K562 (cell line): ENCODE measurements at regions not wholly inside any gene's neighbourhood (a gene's known extent, or its start where the extent isn't known, plus 50 kb on each side); places are given as distances from the start of the nearest gene placed in this dataset.

Experiments used
- ATAC-seq: fragments of 200-7000 bp; cut with Tn5 transposase; 3 replicates; pipeline ENCODE4 v1.9.1; 2020; ENCODE audit warnings: moderate library complexity
- BruUV-seq: library from RNA; stranded (reverse); fragments of 400-500 nt; replicated peaks from 2 replicates; lab custom pipeline; 2021; lab: Mats Ljungman, UMichigan
- CTCF ChIA-PET: fragments of 300-600 bp; formaldehyde crosslinking; extraction: SDS; loops from one replicate; lab custom pipeline; 2021; ENCODE audit warnings: low intra/inter-chr PET ratio; lab: Yijun Ruan, JAX
- POLR2A ChIA-PET: fragments of 300-600, 350-650 bp; sonication (Branson Sonifier 250); formaldehyde crosslinking; extraction: SDS; loops from one replicate; lab custom pipeline; 2021; ENCODE audit warnings: antibody characterized with exemption, inconsistent platforms; lab: Yijun Ruan, JAX
- DNase-seq, 4 experiments: peaks; one replicate each; pipeline versions ENCODE4 v3.0.0 to v3.0.0-alpha.2; 2011 to 2018; ENCODE audit warnings: low spot score in 3 of 4, mixed read lengths in 3 of 4; ENCODE audit errors: extremely low read depth in 1 of 4
- FAIRE-seq: peaks from 2 replicates; lab custom pipeline; 2011; peaks lifted over from hg19 to GRCh38; lab: Jason Lieb, UNC
- H2AFZ ChIP-seq: 2 replicates; pipeline ENCODE4 v1.6.0; 2011; ENCODE audit warnings: low read depth, low read length, control low read depth, inconsistent platforms
- H3K27ac ChIP-seq: fragments of 200-600 bp; 3 replicates; pipeline ENCODE4 v1.8.0; 2011; ENCODE audit warnings: low read depth, mild to moderate bottlenecking, control low read depth, inconsistent platforms, low read length, moderate library complexity, mixed read lengths; ENCODE audit errors: extremely low read depth
- H3K27me3 ChIP-seq, 2 experiments: fragments of 300-600 bp in 1 of 2; 2 replicates in 1 of 2; 3 replicates in 1 of 2; pipeline versions ENCODE4 v1.6.0 to v1.8.0; 2011; ENCODE audit warnings: inconsistent platforms in 2 of 2, low read length in 2 of 2, mild to moderate bottlenecking in 1 of 2, mixed read lengths in 1 of 2, moderate library complexity in 1 of 2; ENCODE audit not compliant: control insufficient read depth in 2 of 2, insufficient read depth in 2 of 2
- H3K36me3 ChIP-seq: fragments of 300-600 bp; 3 replicates; pipeline ENCODE4 v1.8.0; 2011; ENCODE audit warnings: mild to moderate bottlenecking, low read length, inconsistent platforms; ENCODE audit not compliant: control insufficient read depth, insufficient read depth
- H3K4me1 ChIP-seq, 2 experiments: fragments of 200-600 bp in 1 of 2; replicated peaks in 1 of 2; 2 replicates in 1 of 2; 3 replicates in 1 of 2; pipeline versions ENCODE4 v1.5.1 to v1.8.0; 2011; ENCODE audit warnings: inconsistent platforms in 2 of 2, low read length in 2 of 2, mild to moderate bottlenecking in 1 of 2, mixed read lengths in 1 of 2, moderate library complexity in 1 of 2; ENCODE audit not compliant: control insufficient read depth in 2 of 2, insufficient read depth in 2 of 2
- H3K4me2 ChIP-seq: 2 replicates; pipeline ENCODE4 v1.6.1; 2011; ENCODE audit warnings: low read length, control low read depth, inconsistent platforms, mixed read lengths; ENCODE audit not compliant: insufficient read depth
- H3K4me3 ChIP-seq: fragments of 200-600 bp; sonication (generic), shearing (Covaris generic); 2 replicates; pipeline ENCODE4 v1.5.1; 2016; ENCODE audit warnings: control low read depth, inconsistent platforms
- H3K79me2 ChIP-seq: fragments of 200-600 bp; 3 replicates; pipeline ENCODE4 v1.8.0; 2011; ENCODE audit warnings: low read length, inconsistent platforms; ENCODE audit not compliant: control insufficient read depth, insufficient read depth
- H3K9ac ChIP-seq, 2 experiments: 2 replicates each; pipeline versions ENCODE4 v1.6.0 to v1.6.1; 2011; ENCODE audit warnings: low read depth in 2 of 2, low read length in 2 of 2, control low read depth in 1 of 2, inconsistent platforms in 1 of 2, mild to moderate bottlenecking in 1 of 2, mixed read lengths in 1 of 2; ENCODE audit not compliant: insufficient read depth in 1 of 2
- H3K9me1 ChIP-seq: one replicate; pipeline ENCODE4 v1.6.0; 2011; ENCODE audit warnings: inconsistent platforms, mild to moderate bottlenecking, low read length, moderate library complexity; ENCODE audit not compliant: control insufficient read depth, insufficient read depth
- H3K9me3 ChIP-seq: replicated peaks from 2 replicates; pipeline ENCODE4 v1.5.1; 2011; ENCODE audit warnings: low read depth, low read length, inconsistent platforms; ENCODE audit not compliant: control insufficient read depth, insufficient read depth
- H4K20me1 ChIP-seq: replicated peaks from 2 replicates; pipeline ENCODE4 v1.6.1; 2011; ENCODE audit warnings: low read length, inconsistent platforms, mixed read lengths; ENCODE audit not compliant: control insufficient read depth, insufficient read depth
- ATF1 ChIP-seq, 2 experiments: fragments of 450-650 bp in 1 of 2; IDR thresholded peaks; 2 replicates each; pipeline ENCODE4 v1.6.1; 2016; ENCODE audit warnings: missing compliant biosample characterization in 1 of 2, missing genetic modification characterization in 1 of 2
- ELF2 ChIP-seq: fragments of 250-450 bp; sonication (Bioruptor Pico); IDR thresholded peaks from 2 replicates; pipeline ENCODE4 v1.5.0; 2021; ENCODE audit warnings: mild to moderate bottlenecking
- ETV1 ChIP-seq: fragments of 450-650 bp; conservative IDR thresholded peaks from 2 replicates; pipeline ENCODE4 v1.6.1; 2016; ENCODE audit warnings: missing genetic modification characterization, control low read depth, low read depth, missing compliant biosample characterization
- HDAC6 ChIP-seq: IDR thresholded peaks from 2 replicates; pipeline ENCODE4 v1.6.1; 2012; ENCODE audit warnings: low read depth, mild to moderate bottlenecking, control low read depth, inconsistent platforms, low read length, moderate library complexity
- KAT7 ChIP-seq: sonication (generic); formaldehyde crosslinking; IDR thresholded peaks from 2 replicates; pipeline ENCODE4 v1.8.0; 2022; ENCODE audit warnings: missing genetic modification reagents, mild to moderate bottlenecking, borderline replicate concordance
- LEF1 ChIP-seq: fragments of 450-650 bp; IDR thresholded peaks from 2 replicates; pipeline ENCODE4 v1.6.1; 2016; ENCODE audit warnings: mild to moderate bottlenecking
- MCM5 ChIP-seq: fragments of 450-650 bp; IDR thresholded peaks from 2 replicates; pipeline ENCODE4 v1.6.1; 2016; ENCODE audit warnings: low read depth
- NEUROD1 ChIP-seq: fragments of 150-350 bp; IDR thresholded peaks from 2 replicates; pipeline ENCODE4 v1.6.1; 2014; ENCODE audit warnings: borderline replicate concordance, low read length, low read depth; ENCODE audit not compliant: partially characterized antibody
- NFYB ChIP-seq: IDR thresholded peaks from 2 replicates; pipeline ENCODE4 v1.6.1; 2011; ENCODE audit warnings: mild to moderate bottlenecking, moderate library complexity; ENCODE audit not compliant: insufficient read length; ENCODE audit errors: extremely low read depth
- PHB2 ChIP-seq: fragments of 450-650 bp; IDR thresholded peaks from 2 replicates; pipeline ENCODE4 v1.6.1; 2017; ENCODE audit warnings: low read depth
- POLR2AphosphoS5 ChIP-seq: IDR thresholded peaks from 2 replicates; pipeline ENCODE4 v1.6.1; 2011; ENCODE audit warnings: mild to moderate bottlenecking, low read depth, low read length, moderate library complexity; ENCODE audit not compliant: control insufficient read depth, insufficient read depth
- RBM39 ChIP-seq: fragments of 200-400 bp; formaldehyde crosslinking; optimal IDR thresholded peaks from 2 replicates; pipeline ENCODE3; 2018; ENCODE audit warnings: low read depth, low read length
- SMAD2 ChIP-seq: fragments of 150-350 bp; IDR thresholded peaks from 2 replicates; pipeline ENCODE4 v1.6.1; 2014; ENCODE audit warnings: low read depth, mild to moderate bottlenecking, low read length
- SREBF2 ChIP-seq: sonication (generic); formaldehyde crosslinking; IDR thresholded peaks from 2 replicates; pipeline ENCODE4 v1.4.0; 2020; ENCODE audit warnings: mild to moderate bottlenecking, missing genetic modification reagents
- SRSF7 ChIP-seq: fragments of 200-400 bp; formaldehyde crosslinking; optimal IDR thresholded peaks from 2 replicates; pipeline ENCODE3; 2017; ENCODE audit warnings: mild to moderate bottlenecking, low read depth, low read length
- TRIM28 ChIP-seq: fragments of 450-650 bp; IDR thresholded peaks from 2 replicates; pipeline ENCODE4 v1.6.1; 2017
- ZFPM2 ChIP-seq: fragments of 250-450 bp; sonication (Bioruptor Pico); IDR thresholded peaks from 2 replicates; pipeline ENCODE4 v1.5.1; 2022; ENCODE audit warnings: mild to moderate bottlenecking
- ZNF24 ChIP-seq: fragments of 450-650 bp; IDR thresholded peaks from 2 replicates; pipeline ENCODE4 v1.6.1; 2016
- in situ Hi-C: fragments of 300-500 bp; cut with MboI; formaldehyde crosslinking; loops from 4 replicates; pipeline ENCODE4 v1.15.0; 2018; ENCODE audit warnings: inconsistent platforms, mixed read lengths
- intact Hi-C: fragments of 100-400 bp; cut with micrococcal nuclease; formaldehyde crosslinking; loops from 2 replicates; pipeline ENCODE4 v1.14.2; 2022
- TF ChIP-seq, protein P1 (sequence below): IDR thresholded peaks from 3 replicates; pipeline ENCODE4 v1.6.1; 2011; ENCODE audit warnings: borderline replicate concordance, mild to moderate bottlenecking; ENCODE audit not compliant: insufficient read length, insufficient read depth

DNA sequence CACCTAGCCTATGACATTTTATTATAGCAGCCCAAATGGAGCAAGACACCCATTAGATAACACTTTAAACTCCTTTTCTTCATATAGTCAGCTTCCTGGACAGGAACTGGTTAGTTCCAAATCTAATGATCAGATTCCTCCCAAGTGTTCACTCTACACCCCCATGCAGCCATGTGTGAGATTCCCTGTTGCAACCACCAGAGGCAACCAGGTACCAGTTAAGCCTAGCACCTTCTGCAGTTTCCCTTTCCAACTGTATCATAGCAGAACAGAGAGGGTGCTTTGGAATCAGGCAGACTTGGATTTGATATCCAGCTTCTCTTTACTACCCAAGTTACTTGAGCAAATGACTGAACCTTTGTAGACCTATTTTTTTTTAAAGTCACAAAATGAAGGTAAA lies 296.6 kb upstream of the PCSK5 start:
- DNase-seq, result no peak
- Histone ChIP-seq H3K27ac (no peak overlapping the region), H3K9ac (no peak overlapping the region), H3K79me2 (no peaks in the 10 kb centered on the region), H3K9me3 (no peaks in the 10 kb centered on the region), H3K4me2 (no peak overlapping the region), H3K4me3 (no peak overlapping the region), H3K36me3 (no peaks in the 10 kb centered on the region), H2AFZ (no peak overlapping the region), H3K4me1 (no peaks in the 10 kb centered on the region), H3K9me1 (no peaks in the 10 kb centered on the region), H4K20me1 (no peaks in the 10 kb centered on the region), H3K27me3 (no peaks in the 10 kb centered on the region)
- POLR2A ChIA-PET, result no interaction called here
- TF ChIP-seq PHB2 (no peak), SREBF2 (CRISPR knock-in tag) (no peak), NFYB (no peak), SMAD2 (no peak), RBM39 (no peak), ATF1 (CRISPR knock-in tag; IDR thresholded peaks at IDR 0.05) (no peak), ATF1 (tag; IDR thresholded peaks at IDR 0.05) (no peak), ELF2 (CRISPR knock-in tag) (no peak), ETV1 (tag) (no peak), ZFPM2 (CRISPR knock-in tag) (no peak), ZNF24 (no peak), SRSF7 (no peak), NEUROD1 (no peak), TRIM28 (no peak), HDAC6 (no peak), KAT7 (CRISPR knock-in tag) (no peak), POLR2AphosphoS5 (no peak), LEF1 (no peak), MCM5 (no peak)
- TF ChIP-seq, protein P1, sequence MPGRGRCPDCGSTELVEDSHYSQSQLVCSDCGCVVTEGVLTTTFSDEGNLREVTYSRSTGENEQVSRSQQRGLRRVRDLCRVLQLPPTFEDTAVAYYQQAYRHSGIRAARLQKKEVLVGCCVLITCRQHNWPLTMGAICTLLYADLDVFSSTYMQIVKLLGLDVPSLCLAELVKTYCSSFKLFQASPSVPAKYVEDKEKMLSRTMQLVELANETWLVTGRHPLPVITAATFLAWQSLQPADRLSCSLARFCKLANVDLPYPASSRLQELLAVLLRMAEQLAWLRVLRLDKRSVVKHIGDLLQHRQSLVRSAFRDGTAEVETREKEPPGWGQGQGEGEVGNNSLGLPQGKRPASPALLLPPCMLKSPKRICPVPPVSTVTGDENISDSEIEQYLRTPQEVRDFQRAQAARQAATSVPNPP, result no peak
- CTCF ChIA-PET, result no interaction called here
- intact Hi-C loops, result no loop called here
- in situ Hi-C loops, result no loop called here
- no peak for FAIRE-seq
- no peak for ATAC-seq
- BruUV-seq, result no TSS peak
